ENCODE measurements at regions not wholly inside any gene's neighbourhood (a gene's known extent, or its start where the extent isn't known, plus 50 kb on each side); places are given as distances from the start of the nearest gene placed in this dataset.

DNA sequence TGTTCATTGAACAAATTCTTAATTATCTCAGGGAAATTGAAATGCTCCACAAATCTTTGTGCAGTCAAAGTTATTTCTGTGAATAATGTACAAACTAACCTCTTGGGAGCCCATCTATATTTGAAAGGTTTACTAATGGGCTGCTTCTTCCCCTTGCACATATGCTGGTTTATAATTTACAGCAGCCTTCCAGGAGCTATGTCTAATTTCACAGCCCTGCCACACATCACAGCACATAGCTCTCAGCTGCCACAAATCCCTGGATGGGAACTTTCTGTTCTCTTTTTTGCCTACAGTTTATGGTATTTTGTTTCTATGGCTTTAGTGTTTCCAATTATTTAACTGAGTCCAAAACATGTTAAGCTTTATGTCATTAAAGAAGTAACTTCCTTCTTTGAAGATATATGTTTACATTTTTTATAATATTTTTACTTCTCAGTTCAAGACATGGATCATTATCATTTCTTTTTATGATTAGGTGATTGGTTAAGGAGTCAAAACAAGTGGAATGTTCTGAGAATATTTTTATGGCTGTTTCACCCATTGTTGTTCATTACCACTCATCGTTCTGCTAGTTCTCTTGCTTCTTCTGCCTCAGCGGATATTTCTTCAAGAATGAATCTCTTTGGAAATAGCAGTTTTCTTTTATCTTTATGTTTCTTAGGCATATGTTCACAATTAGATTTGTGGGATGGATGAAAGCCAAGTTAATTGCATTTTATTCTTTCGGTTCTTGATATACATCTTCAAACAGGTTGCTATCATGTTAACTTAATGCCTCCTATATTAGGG, 475.6 kb upstream of the MIS18BP1 start:
- peaks cover 8% of the 10 kb centered on the region for H3K9me3 Mint-ChIP-seq (ENCODE audit: low read depth, unreplicated experiment)

DNA sequence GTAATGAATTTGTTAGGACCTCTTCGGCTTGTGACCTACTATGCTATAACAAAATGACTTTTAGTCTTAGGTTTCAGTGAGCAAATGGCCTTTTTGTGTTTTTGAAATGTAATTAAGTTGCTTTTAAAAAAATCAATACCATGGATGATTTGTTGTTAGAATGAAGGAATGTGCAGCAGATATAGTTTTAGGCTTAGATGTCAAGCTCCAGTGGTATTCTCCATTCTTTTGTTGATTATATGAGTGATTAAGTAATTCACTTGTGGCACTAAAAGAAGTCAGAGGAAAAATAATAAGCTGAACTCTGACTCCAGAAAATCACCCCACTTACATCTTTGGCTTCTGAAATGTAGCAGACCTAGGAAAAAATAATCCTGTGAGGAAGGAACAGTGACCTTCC, 474.1 kb upstream of the MIS18BP1 start:
- Mint-ChIP-seq H3K4me3 (ENCODE audit: low read depth, unreplicated experiment) (no peak overlapping the region), H3K27ac (ENCODE audit: unreplicated experiment) (no peak overlapping the region), H3K27me3 (ENCODE audit: unreplicated experiment) (no peaks in the 10 kb centered on the region), H3K36me3 (ENCODE audit: insufficient read depth, unreplicated experiment) (no peaks in the 10 kb centered on the region), H3K9me3 (ENCODE audit: low read depth, unreplicated experiment) (peaks cover 8% of the 10 kb centered on the region), H3K4me1 (ENCODE audit: low read depth, unreplicated experiment) (no peaks in the 10 kb centered on the region)
- CTCF ChIA-PET = no interaction called here
- TF ChIP-seq, protein P1, sequence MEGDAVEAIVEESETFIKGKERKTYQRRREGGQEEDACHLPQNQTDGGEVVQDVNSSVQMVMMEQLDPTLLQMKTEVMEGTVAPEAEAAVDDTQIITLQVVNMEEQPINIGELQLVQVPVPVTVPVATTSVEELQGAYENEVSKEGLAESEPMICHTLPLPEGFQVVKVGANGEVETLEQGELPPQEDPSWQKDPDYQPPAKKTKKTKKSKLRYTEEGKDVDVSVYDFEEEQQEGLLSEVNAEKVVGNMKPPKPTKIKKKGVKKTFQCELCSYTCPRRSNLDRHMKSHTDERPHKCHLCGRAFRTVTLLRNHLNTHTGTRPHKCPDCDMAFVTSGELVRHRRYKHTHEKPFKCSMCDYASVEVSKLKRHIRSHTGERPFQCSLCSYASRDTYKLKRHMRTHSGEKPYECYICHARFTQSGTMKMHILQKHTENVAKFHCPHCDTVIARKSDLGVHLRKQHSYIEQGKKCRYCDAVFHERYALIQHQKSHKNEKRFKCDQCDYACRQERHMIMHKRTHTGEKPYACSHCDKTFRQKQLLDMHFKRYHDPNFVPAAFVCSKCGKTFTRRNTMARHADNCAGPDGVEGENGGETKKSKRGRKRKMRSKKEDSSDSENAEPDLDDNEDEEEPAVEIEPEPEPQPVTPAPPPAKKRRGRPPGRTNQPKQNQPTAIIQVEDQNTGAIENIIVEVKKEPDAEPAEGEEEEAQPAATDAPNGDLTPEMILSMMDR (IDR thresholded peaks at IDR 0.05; ENCODE audit: unreplicated experiment) = no peak
- intact Hi-C loops (cut with micrococcal nuclease; ENCODE audit: unreplicated experiment) = no loop called here
- no TSS peak for BruUV-seq (replicated peaks)
- DNase-seq = no peak

More for the DNA sequence above, 475.6 kb upstream of the MIS18BP1 start:
- DNase-seq = no peak
- H3K4me3 Mint-ChIP-seq (ENCODE audit: low read depth, unreplicated experiment) = no peak overlapping the region
- no TSS peak for BruUV-seq (replicated peaks)
- TF ChIP-seq, protein P1 (IDR thresholded peaks at IDR 0.05; ENCODE audit: unreplicated experiment) = no peak
- CTCF ChIA-PET = no interaction called here
- H3K27ac Mint-ChIP-seq (ENCODE audit: unreplicated experiment) = no peak overlapping the region
- no peaks in the 10 kb centered on the region for H3K4me1 Mint-ChIP-seq (ENCODE audit: low read depth, unreplicated experiment)
- no peaks in the 10 kb centered on the region for H3K27me3 Mint-ChIP-seq (ENCODE audit: unreplicated experiment)
- H3K36me3 Mint-ChIP-seq (ENCODE audit: insufficient read depth, unreplicated experiment) = no peaks in the 10 kb centered on the region
- intact Hi-C loops (cut with micrococcal nuclease; ENCODE audit: unreplicated experiment) = no loop called here

DNA sequence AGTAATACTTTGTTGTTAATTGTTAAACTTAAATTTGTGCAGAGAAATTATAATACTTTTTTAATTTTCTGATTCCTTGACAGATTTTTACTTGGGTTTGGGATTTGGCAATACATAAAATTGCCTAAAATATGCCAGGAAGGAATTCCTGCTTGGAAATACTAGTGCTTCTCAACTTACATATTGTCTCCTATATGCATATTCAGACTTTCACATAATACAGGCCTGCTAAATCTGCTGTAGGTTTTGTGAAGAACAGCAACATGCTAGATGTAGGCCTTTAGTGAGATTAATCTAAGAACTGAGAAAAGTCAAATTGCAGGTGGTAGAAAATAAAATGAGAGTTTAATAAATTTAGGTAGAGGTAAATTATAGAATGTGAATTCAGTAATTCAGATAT, 468.5 kb upstream of the MIS18BP1 start:
- no peak for DNase-seq
- Mint-ChIP-seq H3K4me3 (ENCODE audit: low read depth, unreplicated experiment) (no peak overlapping the region), H3K27me3 (ENCODE audit: unreplicated experiment) (no peaks in the 10 kb centered on the region), H3K27ac (ENCODE audit: unreplicated experiment) (no peak overlapping the region), H3K9me3 (ENCODE audit: low read depth, unreplicated experiment) (peaks cover 16% of the 10 kb centered on the region), H3K36me3 (ENCODE audit: insufficient read depth, unreplicated experiment) (no peaks in the 10 kb centered on the region), H3K4me1 (ENCODE audit: low read depth, unreplicated experiment) (no peaks in the 10 kb centered on the region)
- intact Hi-C loops (cut with micrococcal nuclease; ENCODE audit: unreplicated experiment) = no loop called here
- CTCF ChIA-PET = no interaction called here
- BruUV-seq (replicated peaks) = no TSS peak
- TF ChIP-seq, protein P1 (IDR thresholded peaks at IDR 0.05; ENCODE audit: unreplicated experiment) = no peak

DNA sequence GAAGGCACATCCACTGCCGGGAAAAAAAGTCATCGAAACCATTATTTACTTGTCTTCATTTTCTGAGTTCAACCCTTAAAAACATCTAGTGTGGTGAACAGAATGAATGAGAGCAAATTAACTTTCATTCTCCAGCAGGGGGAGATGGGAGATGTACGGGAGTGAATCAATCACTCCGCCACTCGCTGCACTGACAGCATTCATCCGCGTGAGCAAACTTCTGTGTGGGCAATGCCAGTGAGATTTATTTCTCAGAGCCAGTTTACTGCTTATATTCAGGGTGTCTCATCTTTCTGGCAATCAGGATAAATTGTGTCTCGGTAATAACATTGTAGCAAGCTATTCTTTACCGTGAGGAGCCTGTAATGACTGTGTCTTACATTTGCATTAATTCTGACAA, 463.6 kb upstream of the MIS18BP1 start:
- no peak for DNase-seq
- H3K4me3 Mint-ChIP-seq (ENCODE audit: low read depth, unreplicated experiment) = no peak overlapping the region
- H3K36me3 Mint-ChIP-seq (ENCODE audit: insufficient read depth, unreplicated experiment) = no peaks in the 10 kb centered on the region
- TF ChIP-seq, protein P1 (IDR thresholded peaks at IDR 0.05; ENCODE audit: unreplicated experiment) = no peak
- no TSS peak for BruUV-seq (replicated peaks)
- CTCF ChIA-PET = no interaction called here
- intact Hi-C loops (cut with micrococcal nuclease; ENCODE audit: unreplicated experiment) = no loop called here
- no peaks in the 10 kb centered on the region for H3K4me1 Mint-ChIP-seq (ENCODE audit: low read depth, unreplicated experiment)
- peaks cover 13% of the 10 kb centered on the region for H3K9me3 Mint-ChIP-seq (ENCODE audit: low read depth, unreplicated experiment)
- no peak overlapping the region for H3K27ac Mint-ChIP-seq (ENCODE audit: unreplicated experiment)
- H3K27me3 Mint-ChIP-seq (ENCODE audit: unreplicated experiment) = no peaks in the 10 kb centered on the region

Measured in Calu3 (cell line).